ENCODE measurements at regions not wholly inside any gene's neighbourhood (a gene's known extent, or its start where the extent isn't known, plus 50 kb on each side); places are given as distances from the start of the nearest gene placed in this dataset.

DNA sequence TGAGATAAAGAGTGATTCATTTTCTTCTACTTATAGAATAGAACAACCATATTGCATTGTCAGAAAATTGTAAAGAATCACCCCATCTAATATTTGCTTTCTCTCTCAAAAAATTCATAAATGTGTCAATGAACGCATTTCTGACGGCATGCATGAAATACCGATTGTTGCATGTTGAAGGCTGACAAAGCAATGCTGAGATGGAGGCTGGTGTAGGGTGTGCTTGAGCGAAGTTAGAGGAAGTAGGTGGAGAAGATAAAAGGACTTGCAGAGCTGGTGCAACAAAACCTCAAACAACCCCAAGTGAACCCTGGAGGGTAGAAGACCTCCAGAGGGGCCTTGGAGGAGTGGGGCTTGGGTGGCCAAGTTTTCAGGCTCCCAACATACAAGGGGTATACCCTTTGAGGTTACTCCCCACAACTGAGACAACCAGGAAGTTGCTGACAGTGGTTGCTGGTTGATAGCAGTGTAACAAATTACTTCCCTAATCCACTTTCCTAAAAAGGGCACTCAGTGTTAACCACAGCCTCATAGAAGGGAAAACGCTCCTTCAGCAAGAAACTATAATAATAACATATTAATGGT is 452.7 kb downstream of the NLGN4X start:
- TF ChIP-seq GABPA (IDR thresholded peaks at IDR 0.05; ENCODE audit: low read depth): no peak
- no peak for TF ChIP-seq TAF1 (IDR thresholded peaks at IDR 0.05; ENCODE audit: borderline replicate concordance, low read depth, low read length)
- no peak for TF ChIP-seq GATA2 (CRISPR knock-in tag; IDR thresholded peaks at IDR 0.05)
- TF ChIP-seq RCOR1 (IDR thresholded peaks at IDR 0.05; ENCODE audit: low read length): no peak
- TF ChIP-seq FOXJ3 (CRISPR knock-in tag; IDR thresholded peaks at IDR 0.05): no peak
- TF ChIP-seq, protein P1, sequence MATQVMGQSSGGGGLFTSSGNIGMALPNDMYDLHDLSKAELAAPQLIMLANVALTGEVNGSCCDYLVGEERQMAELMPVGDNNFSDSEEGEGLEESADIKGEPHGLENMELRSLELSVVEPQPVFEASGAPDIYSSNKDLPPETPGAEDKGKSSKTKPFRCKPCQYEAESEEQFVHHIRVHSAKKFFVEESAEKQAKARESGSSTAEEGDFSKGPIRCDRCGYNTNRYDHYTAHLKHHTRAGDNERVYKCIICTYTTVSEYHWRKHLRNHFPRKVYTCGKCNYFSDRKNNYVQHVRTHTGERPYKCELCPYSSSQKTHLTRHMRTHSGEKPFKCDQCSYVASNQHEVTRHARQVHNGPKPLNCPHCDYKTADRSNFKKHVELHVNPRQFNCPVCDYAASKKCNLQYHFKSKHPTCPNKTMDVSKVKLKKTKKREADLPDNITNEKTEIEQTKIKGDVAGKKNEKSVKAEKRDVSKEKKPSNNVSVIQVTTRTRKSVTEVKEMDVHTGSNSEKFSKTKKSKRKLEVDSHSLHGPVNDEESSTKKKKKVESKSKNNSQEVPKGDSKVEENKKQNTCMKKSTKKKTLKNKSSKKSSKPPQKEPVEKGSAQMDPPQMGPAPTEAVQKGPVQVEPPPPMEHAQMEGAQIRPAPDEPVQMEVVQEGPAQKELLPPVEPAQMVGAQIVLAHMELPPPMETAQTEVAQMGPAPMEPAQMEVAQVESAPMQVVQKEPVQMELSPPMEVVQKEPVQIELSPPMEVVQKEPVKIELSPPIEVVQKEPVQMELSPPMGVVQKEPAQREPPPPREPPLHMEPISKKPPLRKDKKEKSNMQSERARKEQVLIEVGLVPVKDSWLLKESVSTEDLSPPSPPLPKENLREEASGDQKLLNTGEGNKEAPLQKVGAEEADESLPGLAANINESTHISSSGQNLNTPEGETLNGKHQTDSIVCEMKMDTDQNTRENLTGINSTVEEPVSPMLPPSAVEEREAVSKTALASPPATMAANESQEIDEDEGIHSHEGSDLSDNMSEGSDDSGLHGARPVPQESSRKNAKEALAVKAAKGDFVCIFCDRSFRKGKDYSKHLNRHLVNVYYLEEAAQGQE (IDR thresholded peaks at IDR 0.05; ENCODE audit: low read depth, low read length): no peak
- TF ChIP-seq EZH2phosphoT487 (IDR thresholded peaks at IDR 0.05; ENCODE audit: borderline replicate concordance, low read depth): no peak
- no peak for TF ChIP-seq TCF12 (IDR thresholded peaks at IDR 0.05)
- no peak for TF ChIP-seq CTCF (IDR thresholded peaks at IDR 0.05)
- TF ChIP-seq IRF3 (IDR thresholded peaks at IDR 0.05; ENCODE audit: low read depth, low read length): no peak
- no peak for TF ChIP-seq RXRA (IDR thresholded peaks at IDR 0.05; ENCODE audit: borderline replicate concordance, low read depth)
- no peak for TF ChIP-seq TEAD4 (IDR thresholded peaks at IDR 0.05; ENCODE audit: borderline replicate concordance, insufficient read depth)
- no peak for TF ChIP-seq FOXM1 (IDR thresholded peaks at IDR 0.05; ENCODE audit: low read depth)
- no peak for TF ChIP-seq SIN3A (IDR thresholded peaks at IDR 0.05; ENCODE audit: borderline replicate concordance, low read depth, low read length)
- no peak for TF ChIP-seq NRF1 (IDR thresholded peaks at IDR 0.05; ENCODE audit: low read depth, low read length)
- no peak for TF ChIP-seq EP300 (IDR thresholded peaks at IDR 0.05; ENCODE audit: borderline replicate concordance in 1 of 2, low read depth in 1 of 2, low read length in 1 of 2)
- POLR2A ChIA-PET: no interaction called here
- H3K4me3 ChIP-seq (ENCODE audit: low read depth in 2 of 2, low read length in 1 of 2): no peak overlapping the region
- no peaks in the 10 kb centered on the region for H3K36me3 ChIP-seq (replicated peaks in 1 of 2; ENCODE audit: control insufficient read depth in 1 of 2, insufficient read depth in 2 of 2, low read length in 1 of 2)
- H4K20me1 ChIP-seq (ENCODE audit: insufficient read depth): no peaks in the 10 kb centered on the region
- H3K27me3 ChIP-seq (ENCODE audit: insufficient read depth): no peaks in the 10 kb centered on the region
- DNase-seq: no peak
- H3K9me2 ChIP-seq: no peaks in the 10 kb centered on the region
- H3F3A ChIP-seq (replicated peaks; ENCODE audit: insufficient read depth): no peaks in the 10 kb centered on the region
- H2AFZ ChIP-seq (ENCODE audit: low read depth): no peak overlapping the region
- H3K79me2 ChIP-seq (ENCODE audit: insufficient read depth): no peaks in the 10 kb centered on the region
- H3K4me1 ChIP-seq (ENCODE audit: control insufficient read depth in 1 of 2, insufficient read depth in 2 of 2, low read depth in 1 of 2, low read length in 1 of 2): no peaks in the 10 kb centered on the region
- CTCF ChIA-PET: interaction anchor here (1.2 kb wide), 1 partner anchor 36 kb away, joined by 3 read pairs; no protein-coding TSS in a partner anchor
- H3K27ac ChIP-seq (ENCODE audit: low read depth in 2 of 2, low read length in 1 of 2): no peak overlapping the region
- WGBS (ENCODE audit: low lambda C conversion rate): 6% methylated on average over 5 of the region's 5 CpGs
- H3K9me3 ChIP-seq: no peaks in the 10 kb centered on the region
- no peak overlapping the region for H3K4me2 ChIP-seq
- no peak overlapping the region for H3K9ac ChIP-seq

All from SK-N-SH (cell line).